ENCODE measurements at regions not wholly inside any gene's neighbourhood (a gene's known extent, or its start where the extent isn't known, plus 50 kb on each side); places are given as distances from the start of the nearest gene placed in this dataset.
"Not testable (repeated sequence)": the region's sequence is repeated elsewhere in the genome, so short reads cannot be mapped to it uniquely, and the experiment has no call there.

GRCh38 chr5:12557012-12557411 is 652.8 kb upstream of the CTNND2 start:
- Histone ChIP-seq H3K79me2 (ENCODE audit: insufficient read depth, low read depth, low read length) (no peaks in the 10 kb centered on the region), H3K9me2 (ENCODE audit: insufficient read depth, low read length) (no peaks in the 10 kb centered on the region), H3K9me3 (ENCODE audit: low read length) (no peaks in the 10 kb centered on the region), H3K4me2 (ENCODE audit: low read length) (no peak overlapping the region), H3K27ac (ENCODE audit: low read depth, low read length, poor library complexity, severe bottlenecking) (no peak overlapping the region), H3K4me3 (ENCODE audit: low read depth, low read length, poor library complexity, severe bottlenecking) (no peak overlapping the region), H3K4me1 (ENCODE audit: insufficient read depth, low read length, poor library complexity, severe bottlenecking) (no peaks in the 10 kb centered on the region), H4K20me1 (ENCODE audit: insufficient read depth, low read length) (no peaks in the 10 kb centered on the region), H3K36me3 (ENCODE audit: insufficient read depth, low read length) (no peaks in the 10 kb centered on the region), H2AFZ (ENCODE audit: low read length) (no peak overlapping the region)
- ChIA-PET POLR2A (no interaction called here), CTCF (ENCODE audit: unreplicated experiment) (no interaction called here)
- no peak for DNase-seq (ENCODE audit: low spot score)
- intact Hi-C loops (cut with micrococcal nuclease; ENCODE audit: unreplicated experiment), result no loop called here
- no TSS peak for BruUV-seq (replicated peaks)
- no peak for TF ChIP-seq EZH2phosphoT487 (IDR thresholded peaks at IDR 0.05; ENCODE audit: borderline replicate concordance, low read depth, low read length)
- TF ChIP-seq CTCF (conservative IDR thresholded peaks at IDR 0.05; ENCODE audit: low read length), result no peak

GRCh38 chr5:12526113-12526512 is 621.9 kb upstream of the CTNND2 start:
- no peak overlapping the region for H3K4me3 ChIP-seq (ENCODE audit: low read depth, low read length, poor library complexity, severe bottlenecking)
- H2AFZ ChIP-seq (ENCODE audit: low read length), result no peak overlapping the region
- no peaks in the 10 kb centered on the region for H4K20me1 ChIP-seq (ENCODE audit: insufficient read depth, low read length)
- H3K9me2 ChIP-seq (ENCODE audit: insufficient read depth, low read length), result no peaks in the 10 kb centered on the region
- no peak overlapping the region for H3K27ac ChIP-seq (ENCODE audit: low read depth, low read length, poor library complexity, severe bottlenecking)
- POLR2A ChIA-PET, result no interaction called here
- intact Hi-C loops (cut with micrococcal nuclease; ENCODE audit: unreplicated experiment), result no loop called here
- H3K4me1 ChIP-seq (ENCODE audit: insufficient read depth, low read length, poor library complexity, severe bottlenecking), result no peaks in the 10 kb centered on the region
- TF ChIP-seq CTCF (conservative IDR thresholded peaks at IDR 0.05; ENCODE audit: low read length), result no peak
- no peak for TF ChIP-seq EZH2phosphoT487 (IDR thresholded peaks at IDR 0.05; ENCODE audit: borderline replicate concordance, low read depth, low read length)
- no peak overlapping the region for H3K4me2 ChIP-seq (ENCODE audit: low read length)
- no TSS peak for BruUV-seq (replicated peaks)
- no peaks in the 10 kb centered on the region for H3K9me3 ChIP-seq (ENCODE audit: low read length)
- CTCF ChIA-PET (ENCODE audit: unreplicated experiment), result no interaction called here
- no peaks in the 10 kb centered on the region for H3K79me2 ChIP-seq (ENCODE audit: insufficient read depth, low read depth, low read length)
- H3K36me3 ChIP-seq (ENCODE audit: insufficient read depth, low read length), result no peaks in the 10 kb centered on the region
- DNase-seq (ENCODE audit: low spot score), result no peak

DNA sequence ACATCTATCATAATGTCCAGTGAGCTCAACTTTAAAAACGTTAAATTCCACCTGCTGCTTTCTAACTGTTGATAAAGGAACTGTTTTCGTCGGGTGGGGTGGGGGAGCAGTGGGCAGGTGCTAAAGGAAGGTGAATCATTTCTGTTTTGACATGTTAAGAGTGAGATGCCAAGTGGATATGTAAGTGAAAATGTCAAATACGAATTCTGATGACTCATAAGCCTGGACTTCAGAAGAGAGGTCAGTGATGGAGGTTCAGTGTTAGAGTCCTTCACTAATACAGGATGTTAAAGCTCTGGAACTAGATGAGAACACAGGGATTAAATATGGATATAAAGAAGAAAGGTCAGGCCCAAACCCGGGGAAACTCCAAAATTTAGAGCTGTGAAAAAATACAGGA is 617.9 kb upstream of the CTNND2 start:
- intact Hi-C loops (cut with micrococcal nuclease; ENCODE audit: unreplicated experiment), result no loop called here
- no peak for DNase-seq (ENCODE audit: low spot score)
- CTCF ChIA-PET (ENCODE audit: unreplicated experiment), result no interaction called here

DNA sequence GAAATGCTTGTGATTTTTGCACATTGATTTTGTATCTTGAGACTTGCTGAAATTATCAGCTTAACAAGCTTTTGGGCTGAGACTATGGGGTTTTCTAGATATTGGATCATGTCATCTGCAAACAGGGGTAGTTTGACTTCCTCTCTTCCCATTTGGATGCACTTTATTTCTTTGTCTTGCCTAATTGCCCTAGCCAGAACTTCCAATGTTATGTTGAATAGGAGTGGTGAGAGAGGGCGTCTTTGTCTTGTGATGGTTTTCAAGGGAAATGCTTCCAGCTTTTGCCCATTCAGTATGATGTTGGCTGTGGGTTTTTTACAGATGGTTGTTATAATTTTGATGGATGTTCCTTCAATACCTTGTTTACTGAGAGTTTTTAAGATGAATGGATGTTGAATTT is 600.7 kb upstream of the CTNND2 start:
- H3K27ac ChIP-seq (ENCODE audit: low read depth, low read length, poor library complexity, severe bottlenecking); POLR2A ChIA-PET; H3K4me2 ChIP-seq (ENCODE audit: low read length); CTCF ChIA-PET (ENCODE audit: unreplicated experiment); H4K20me1 ChIP-seq (ENCODE audit: insufficient read depth, low read length); H3K4me1 ChIP-seq (ENCODE audit: insufficient read depth, low read length, poor library complexity, severe bottlenecking); H3K9me2 ChIP-seq (ENCODE audit: insufficient read depth, low read length); H3K36me3 ChIP-seq (ENCODE audit: insufficient read depth, low read length); H3K79me2 ChIP-seq (ENCODE audit: insufficient read depth, low read depth, low read length); H3K9me3 ChIP-seq (ENCODE audit: low read length); H3K4me3 ChIP-seq (ENCODE audit: low read depth, low read length, poor library complexity, severe bottlenecking); intact Hi-C loops (cut with micrococcal nuclease; ENCODE audit: unreplicated experiment); BruUV-seq (replicated peaks); H2AFZ ChIP-seq (ENCODE audit: low read length); DNase-seq (ENCODE audit: low spot score): not testable (repeated sequence)

More for the DNA sequence above, 617.9 kb upstream of the CTNND2 start:
- POLR2A ChIA-PET, result interaction anchor here (1.0 to 1.7 kb wide), 2 partner anchors 10 to 11 kb away, joined by 3 to 8 read pairs; no protein-coding TSS in a partner anchor
- no peaks in the 10 kb centered on the region for H3K4me1 ChIP-seq (ENCODE audit: insufficient read depth, low read length, poor library complexity, severe bottlenecking)
- no peak overlapping the region for H3K4me3 ChIP-seq (ENCODE audit: low read depth, low read length, poor library complexity, severe bottlenecking)
- no peak overlapping the region for H3K4me2 ChIP-seq (ENCODE audit: low read length)
- H2AFZ ChIP-seq (ENCODE audit: low read length), result no peak overlapping the region
- no peaks in the 10 kb centered on the region for H4K20me1 ChIP-seq (ENCODE audit: insufficient read depth, low read length)
- H3K9me2 ChIP-seq (ENCODE audit: insufficient read depth, low read length), result no peaks in the 10 kb centered on the region
- H3K27ac ChIP-seq (ENCODE audit: low read depth, low read length, poor library complexity, severe bottlenecking), result no peak overlapping the region
- H3K9me3 ChIP-seq (ENCODE audit: low read length), result no peaks in the 10 kb centered on the region
- TF ChIP-seq CTCF (conservative IDR thresholded peaks at IDR 0.05; ENCODE audit: low read length) (no peak), EZH2phosphoT487 (IDR thresholded peaks at IDR 0.05; ENCODE audit: borderline replicate concordance, low read depth, low read length) (no peak)
- H3K36me3 ChIP-seq (ENCODE audit: insufficient read depth, low read length), result no peaks in the 10 kb centered on the region
- BruUV-seq (replicated peaks), result no TSS peak
- H3K79me2 ChIP-seq (ENCODE audit: insufficient read depth, low read depth, low read length), result no peaks in the 10 kb centered on the region
